Upper lobe of right lung (tissue), 1 donor: ENCODE measurements at regions not wholly inside any gene's neighbourhood (a gene's known extent, or its start where the extent isn't known, plus 50 kb on each side); places are given as distances from the start of the nearest gene placed in this dataset.
A peak's percentile ranks its signal among the peaks of the same experiment; 100 is the strongest.

Experiments used
- ATAC-seq: fragments of 200-7000 bp; cut with Tn5 transposase; one replicate; pipeline ENCODE4 v1.9.1; 2020; ENCODE audit warnings: mild to moderate bottlenecking, moderate library complexity
- DNase-seq: peaks from one replicate; pipeline ENCODE4 v3.0.0-alpha.2; 2020
- H3K27ac ChIP-seq: fragments of 200-600 bp; one replicate; pipeline ENCODE4 v1.8.0; 2022
- H3K27me3 ChIP-seq: fragments of 200-600 bp; one replicate; pipeline ENCODE4 v1.8.0; 2022; ENCODE audit warnings: mild to moderate bottlenecking
- H3K36me3 ChIP-seq: fragments of 200-600 bp; one replicate; pipeline ENCODE4 v1.8.0; 2022
- H3K4me1 ChIP-seq: fragments of 200-600 bp; one replicate; pipeline ENCODE4 v1.8.0; 2022
- H3K4me3 ChIP-seq: fragments of 200-600 bp; one replicate; pipeline ENCODE4 v1.8.0; 2022; ENCODE audit warnings: mild to moderate bottlenecking
- H3K9me3 ChIP-seq: fragments of 200-600 bp; one replicate; pipeline ENCODE4 v1.8.0; 2022
- CTCF ChIP-seq: fragments of 200-600 bp; IDR thresholded peaks from one replicate; pipeline ENCODE4 v1.8.0; 2022; ENCODE audit warnings: antibody characterized with exemption
- intact Hi-C: fragments of 100-400 bp; cut with DNase I; formaldehyde crosslinking; loops from one replicate; pipeline ENCODE4 v1.11.0; 2022
- donor health status: DM: no; HTN: yes; CAD: no; lungs with severe emphysema.

DNA sequence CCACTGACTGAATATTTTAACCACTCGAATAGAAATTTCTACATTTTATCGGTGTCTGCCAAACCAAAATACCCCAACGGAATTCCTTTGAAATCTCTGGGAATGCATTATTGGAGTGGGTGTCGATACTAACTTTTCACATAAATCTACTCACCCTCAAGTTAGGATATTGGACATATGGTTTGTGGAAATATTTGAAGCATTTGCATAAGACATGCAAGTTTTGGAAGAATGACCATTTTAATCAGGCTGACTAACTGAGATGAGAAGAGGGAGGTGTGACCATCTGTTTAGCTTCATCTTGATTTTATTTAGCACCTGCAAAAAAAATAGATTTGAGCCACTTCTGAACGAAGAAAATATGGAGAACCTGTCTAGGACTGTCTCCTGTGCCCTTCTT is 61.2 kb downstream of the KLF6 start:
- intact Hi-C loops = no loop called here
- no peak overlapping the region for H3K27ac ChIP-seq
- no peak for DNase-seq

GRCh38 chr10:3720228-3721019 is 64.6 kb downstream of the KLF6 start:
- H3K27ac ChIP-seq = peak overlapping the region; percentile 71
- TF ChIP-seq CTCF = no peak
- peak; percentile 94 for ATAC-seq
- peak; percentile 73 for DNase-seq
- intact Hi-C loops = no loop called here
- H3K27me3 ChIP-seq = no peaks in the 10 kb centered on the region
- no peaks in the 10 kb centered on the region for H3K9me3 ChIP-seq
- H3K4me1 ChIP-seq = no peaks in the 10 kb centered on the region
- H3K4me3 ChIP-seq = no peak overlapping the region
- H3K36me3 ChIP-seq = no peaks in the 10 kb centered on the region

More for the DNA sequence above, 61.2 kb downstream of the KLF6 start:
- Histone ChIP-seq H3K4me3 (no peak overlapping the region), H3K4me1 (no peaks in the 10 kb centered on the region), H3K9me3 (no peaks in the 10 kb centered on the region), H3K27me3 (no peaks in the 10 kb centered on the region), H3K36me3 (no peaks in the 10 kb centered on the region)
- TF ChIP-seq CTCF = no peak
- no peak for ATAC-seq

- DNase-seq = no peak
- no peaks in the 10 kb centered on the region for H3K9me3 ChIP-seq
- H3K36me3 ChIP-seq = no peaks in the 10 kb centered on the region
- H3K27ac ChIP-seq = no peak overlapping the region
- no peak overlapping the region for H3K4me3 ChIP-seq
- intact Hi-C loops = no loop called here
- H3K4me1 ChIP-seq = no peaks in the 10 kb centered on the region
- no peak for TF ChIP-seq CTCF
- ATAC-seq = no peak
- H3K27me3 ChIP-seq = no peaks in the 10 kb centered on the region
Observed at GRCh38 chr10:3719024-3719843, 65.8 kb downstream of the KLF6 start.

- Histone ChIP-seq H3K27me3 (no peaks in the 10 kb centered on the region), H3K4me3 (no peak overlapping the region), H3K27ac (no peak overlapping the region), H3K9me3 (no peaks in the 10 kb centered on the region), H3K4me1 (no peaks in the 10 kb centered on the region), H3K36me3 (no peaks in the 10 kb centered on the region)
- no peak for TF ChIP-seq CTCF
- ATAC-seq (no peak), DNase-seq (no peak)
- intact Hi-C loops = no loop called here
Observed at GRCh38 chr10:3716093-3716492, 68.9 kb downstream of the KLF6 start.

- Histone ChIP-seq H3K4me1 (no peaks in the 10 kb centered on the region), H3K9me3 (no peaks in the 10 kb centered on the region), H3K36me3 (no peaks in the 10 kb centered on the region), H3K4me3 (no peak overlapping the region), H3K27ac (no peak overlapping the region), H3K27me3 (no peaks in the 10 kb centered on the region)
- DNase-seq = no peak
- intact Hi-C loops = no loop called here
- no peak for ATAC-seq
- TF ChIP-seq CTCF = no peak
Observed at GRCh38 chr10:3714967-3715366, 70.0 kb downstream of the KLF6 start.
